Hematopoietic multipotent progenitor cell treated with erythropoietin and hydrocortisone succinate and interleukin-3 and kit ligand, for 8 days (in vitro differentiated cells): ENCODE measurements at regions not wholly inside any gene's neighbourhood (a gene's known extent, or its start where the extent isn't known, plus 50 kb on each side); places are given as distances from the start of the nearest gene placed in this dataset.
A peak's percentile ranks its signal among the peaks of the same experiment; 100 is the strongest.

Source experiments
- DNase-seq: peaks from one replicate; pipeline ENCODE4 v3.0.0-alpha.2; 2015

DNA sequence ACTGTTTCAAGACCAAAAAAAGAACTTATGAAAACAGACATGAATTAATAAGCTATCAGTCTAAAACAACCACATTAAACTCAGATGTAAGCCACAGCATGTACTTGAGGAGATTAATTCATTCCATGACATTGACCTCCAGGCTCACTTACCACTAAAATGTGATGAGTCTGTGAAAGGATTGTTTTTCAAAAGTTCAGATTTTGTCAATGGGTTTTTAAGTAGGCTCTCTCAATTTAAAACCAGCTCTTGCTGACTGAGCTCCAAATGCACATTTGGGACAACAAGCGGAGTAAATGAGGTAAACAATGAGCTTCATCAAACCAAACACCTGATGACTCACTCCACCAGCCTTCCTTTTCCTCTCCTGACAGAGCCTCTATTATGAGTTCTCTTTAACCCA is 197.0 kb downstream of the SIM1 start:
- no peak for DNase-seq

- no peak for DNase-seq
Observed at GRCh38 chr6:100266494-100267401, 198.0 kb downstream of the SIM1 start.

DNA sequence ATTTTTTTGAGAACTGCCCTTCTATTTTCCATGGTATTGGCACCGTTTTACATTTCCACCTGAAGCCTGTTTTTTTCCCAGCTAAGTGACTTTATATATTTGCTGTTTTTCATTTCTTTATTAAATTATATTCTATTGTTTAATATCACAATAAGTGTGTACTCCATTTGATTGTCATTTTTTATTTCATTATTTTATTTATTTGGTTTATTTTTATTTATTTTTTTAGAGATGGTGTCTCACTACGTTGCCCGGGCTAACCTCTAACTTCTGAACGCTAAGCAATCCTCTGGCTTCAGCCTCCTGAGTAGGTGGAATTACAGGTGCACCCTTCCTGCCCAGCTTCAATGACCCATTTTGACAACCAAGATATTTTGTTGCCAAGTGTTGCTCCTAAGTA is 202.6 kb downstream of the SIM1 start:
- no peak for DNase-seq

DNA sequence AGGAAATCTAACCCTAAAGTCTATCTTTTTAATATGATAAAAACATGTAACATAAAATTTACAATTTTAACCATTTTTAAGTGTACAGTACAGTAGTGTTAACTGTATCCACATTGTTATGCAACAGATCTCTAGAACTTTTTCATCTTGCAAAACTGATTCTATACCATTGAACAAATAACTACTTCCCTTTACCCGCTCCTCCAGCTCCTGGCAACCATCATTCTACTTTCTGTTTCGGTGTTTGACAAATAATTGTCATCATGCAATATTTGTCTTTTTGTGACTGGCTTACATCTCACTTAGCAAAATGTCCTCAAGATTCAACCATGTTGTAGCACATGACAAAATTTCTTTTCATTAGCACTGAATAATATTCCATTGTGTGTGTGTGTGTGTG is 203.2 kb downstream of the SIM1 start:
- DNase-seq = no peak

GRCh38 chr6:100260584-100260983 is 204.1 kb downstream of the SIM1 start:
- DNase-seq = no peak

- no peak for DNase-seq
Observed at GRCh38 chr6:100259865-100260264, 204.9 kb downstream of the SIM1 start.

- no peak for DNase-seq
Observed at GRCh38 chr6:100258752-100259151, 206.0 kb downstream of the SIM1 start.

- DNase-seq = peak; percentile 64
Observed at GRCh38 chr6:100257793-100258395, 206.8 kb downstream of the SIM1 start.

DNA sequence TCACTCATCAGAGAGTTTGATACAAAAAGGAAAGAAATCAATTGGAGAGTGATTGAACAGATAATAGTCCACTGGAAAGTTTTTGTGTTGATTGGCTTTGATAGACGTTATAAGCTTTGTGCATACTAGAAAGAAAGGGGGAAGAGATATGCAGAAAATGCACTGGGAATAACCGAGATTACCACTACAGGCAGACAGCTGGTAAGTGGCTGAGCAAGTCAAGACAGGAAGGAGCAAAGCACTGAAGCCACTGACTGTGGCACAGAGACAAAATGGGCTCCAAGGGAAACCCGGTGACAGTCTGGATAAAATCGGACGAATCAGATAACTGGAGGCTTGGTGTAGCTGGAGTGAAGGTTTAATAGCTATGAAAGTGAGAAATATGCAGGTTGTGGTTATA is 209.0 kb downstream of the SIM1 start:
- DNase-seq = no peak

GRCh38 chr6:100247123-100247522 is 217.6 kb downstream of the SIM1 start:
- no peak for DNase-seq

GRCh38 chr6:100246206-100246605 is 218.5 kb downstream of the SIM1 start:
- DNase-seq = no peak

DNA sequence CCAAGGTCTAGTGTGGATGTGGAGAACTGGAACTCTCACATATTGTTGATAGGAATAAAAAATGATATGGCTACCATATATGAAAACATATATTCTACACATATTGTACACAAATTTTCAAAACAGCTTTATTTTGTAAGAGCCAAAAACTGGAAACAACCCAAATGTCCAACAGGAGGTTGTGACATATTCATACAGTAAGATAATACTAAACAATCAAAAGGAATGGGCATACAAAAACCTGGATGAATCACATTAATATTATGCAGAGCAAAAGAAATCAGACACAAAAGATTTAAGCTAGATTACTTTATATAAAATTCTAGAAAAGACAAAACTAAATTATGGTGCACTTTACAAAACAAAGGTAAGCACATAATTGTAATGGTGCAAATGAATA is 223.9 kb downstream of the SIM1 start:
- no peak for DNase-seq

- no peak for DNase-seq
Observed at GRCh38 chr6:100237821-100238220, 226.9 kb downstream of the SIM1 start.

GRCh38 chr6:100236389-100236788 is 228.3 kb downstream of the SIM1 start:
- no peak for DNase-seq

GRCh38 chr6:100235631-100236030 is 229.1 kb downstream of the SIM1 start:
- no peak for DNase-seq

DNA sequence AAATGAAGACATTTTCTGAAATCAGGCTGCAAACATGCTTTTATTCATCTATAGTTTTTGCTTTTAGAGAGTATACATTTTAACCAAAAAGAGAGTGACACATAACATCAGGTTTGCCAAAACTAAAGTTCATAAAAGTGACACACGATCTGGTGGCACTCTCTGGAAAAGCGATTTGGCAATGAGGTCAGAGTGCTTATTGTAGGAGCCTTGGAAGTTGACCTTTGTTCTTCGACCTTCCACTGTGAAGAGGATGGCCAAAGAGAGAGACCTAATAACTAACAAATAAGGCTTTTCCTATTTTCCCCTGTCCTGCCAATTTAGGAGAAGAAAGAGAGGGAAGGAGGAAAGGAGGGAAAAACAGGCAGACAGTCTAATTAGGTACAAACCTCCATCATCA is 230.1 kb downstream of the SIM1 start:
- DNase-seq = no peak

DNA sequence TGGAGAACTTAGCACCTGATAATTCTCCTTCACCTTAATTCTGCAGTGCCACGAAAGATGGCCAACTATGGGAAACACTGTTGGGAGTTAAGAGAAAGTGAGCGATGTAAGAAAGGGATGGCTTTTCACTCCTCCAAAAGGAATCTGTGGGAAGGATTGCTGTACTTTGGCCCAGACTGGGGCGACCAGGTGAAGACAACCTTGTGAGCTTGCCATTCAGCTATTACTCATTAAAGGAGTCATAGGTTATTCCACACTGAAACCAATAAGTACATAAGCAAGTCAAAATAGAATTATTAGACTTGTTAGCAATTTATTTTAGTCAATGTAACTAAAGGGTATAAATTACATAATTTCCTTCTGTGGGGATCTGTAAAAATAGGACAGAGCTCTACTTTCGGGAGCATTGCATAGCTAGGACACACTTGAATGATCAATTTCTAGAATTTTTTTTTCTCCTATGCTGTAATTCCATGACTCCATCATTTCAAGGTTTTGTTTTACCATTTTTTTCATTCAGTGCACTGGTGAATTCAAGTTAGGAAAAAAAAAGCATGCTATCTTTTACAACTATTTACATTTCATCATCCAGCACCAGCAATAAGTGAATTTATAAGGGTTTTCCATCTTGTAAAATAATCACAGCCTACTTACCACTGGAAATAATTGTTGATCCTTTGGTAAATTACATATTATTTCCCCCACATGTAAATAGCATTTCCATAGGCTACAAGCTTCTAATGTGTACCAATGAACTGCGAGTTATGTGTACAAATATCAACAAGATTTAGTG is 231.7 kb downstream of the SIM1 start:
- DNase-seq = no peak

GRCh38 chr6:100230953-100231316 is 233.8 kb downstream of the SIM1 start:
- no peak for DNase-seq

GRCh38 chr6:100230115-100230952 is 234.4 kb downstream of the SIM1 start:
- DNase-seq = no peak

DNA sequence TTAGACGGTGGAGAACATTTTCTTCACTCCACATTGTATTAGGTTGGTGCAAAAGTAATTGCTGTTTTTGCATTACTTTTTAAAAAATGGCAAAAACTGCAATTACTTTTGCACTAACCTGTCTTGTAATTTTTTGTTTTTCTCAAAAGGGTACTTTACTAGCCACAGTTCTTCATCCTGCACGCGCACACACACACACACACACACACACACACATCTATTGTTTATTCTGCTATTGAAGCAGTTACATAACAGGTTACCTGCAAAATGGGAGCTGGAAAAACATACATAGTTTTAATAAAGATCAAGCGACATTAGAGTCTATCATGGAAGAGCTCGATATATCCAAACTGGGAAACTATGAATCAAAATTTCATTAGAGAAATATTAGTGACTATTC is 235.2 kb downstream of the SIM1 start:
- DNase-seq = no peak

GRCh38 chr6:100228834-100229441 is 234.9 kb upstream of the MCHR2 start:
- peak; percentile 72 for DNase-seq

DNA sequence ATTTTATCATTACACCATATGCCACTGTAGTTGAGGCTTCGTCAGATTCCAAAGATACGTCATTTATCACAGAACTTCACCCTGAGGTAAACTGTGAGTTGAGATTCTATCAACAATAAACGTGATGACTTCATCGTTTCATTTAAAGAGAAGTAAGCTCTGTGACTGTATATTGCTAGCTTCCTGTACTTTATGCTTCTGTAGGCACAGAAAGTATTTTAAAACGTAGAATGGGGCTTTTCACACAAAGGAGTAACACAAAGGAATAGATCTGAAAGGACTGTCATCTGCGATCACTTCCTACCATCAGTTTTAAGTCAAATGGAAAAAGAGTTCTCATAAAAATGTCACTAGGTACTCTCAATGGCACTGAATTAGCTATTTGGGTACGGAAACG is 234.4 kb upstream of the MCHR2 start:
- no peak for DNase-seq
